Caco-2 (cell line): ENCODE measurements at regions not wholly inside any gene's neighbourhood (a gene's known extent, or its start where the extent isn't known, plus 50 kb on each side); places are given as distances from the start of the nearest gene placed in this dataset.

ENCODE experiments used
- BruUV-seq: library from RNA; stranded (reverse); fragments of 400-500 nt; replicated peaks from 2 replicates; lab custom pipeline; 2021; lab: Mats Ljungman, UMichigan
- CTCF ChIA-PET: fragments of 300-600 bp; sonication (Branson Sonifier 250); formaldehyde crosslinking; loops from one replicate; lab custom pipeline; 2022; ENCODE audit warnings: antibody characterized with exemption; lab: Charles Lee
- POLR2A ChIA-PET: fragments of 300-600 bp; sonication (Branson Sonifier 250); formaldehyde crosslinking; loops from one replicate; lab custom pipeline; 2022; ENCODE audit warnings: antibody characterized with exemption; lab: Charles Lee
- DNase-seq, 2 experiments: peaks; one replicate each; pipeline versions ENCODE4 v3.0.0 to v3.0.0-alpha.2; 2020 to 2022
- H3K27me3 ChIP-seq: replicated peaks from 2 replicates; pipeline ENCODE4 v1.6.0; 2011; ENCODE audit warnings: low read length; ENCODE audit not compliant: control insufficient read depth, insufficient read depth
- H3K36me3 ChIP-seq: 2 replicates; pipeline ENCODE4 v1.5.1; 2011; ENCODE audit warnings: low read length; ENCODE audit not compliant: control insufficient read depth, insufficient read depth
- H3K4me1 ChIP-seq: fragments of 250-450 bp; sonication (Bioruptor Pico); 2 replicates; pipeline ENCODE4 v1.5.1; 2020; ENCODE audit warnings: mild to moderate bottlenecking
- H3K4me3 ChIP-seq: 2 replicates; pipeline ENCODE4 v1.5.1; 2011; ENCODE audit warnings: low read depth, mild to moderate bottlenecking, control low read depth, low read length
- H3K9me3 ChIP-seq: fragments of 250-450 bp; sonication (Bioruptor Pico); 2 replicates; pipeline ENCODE4 v1.5.1; 2020; ENCODE audit warnings: mild to moderate bottlenecking, moderate library complexity
- H3K27ac Mint-ChIP-seq: one replicate; pipeline ENCODE4 v1.8.0; 2022; ENCODE audit warnings: mixed read lengths; ENCODE audit not compliant: unreplicated experiment
- H3K27me3 Mint-ChIP-seq: one replicate; pipeline ENCODE4 v1.8.0; 2022; ENCODE audit warnings: mixed read lengths; ENCODE audit not compliant: insufficient read depth, unreplicated experiment
- H3K36me3 Mint-ChIP-seq: one replicate; pipeline ENCODE4 v1.8.0; 2022; ENCODE audit warnings: mild to moderate bottlenecking, mixed read lengths; ENCODE audit not compliant: insufficient read depth, unreplicated experiment
- H3K4me1 Mint-ChIP-seq: one replicate; pipeline ENCODE4 v1.8.0; 2022; ENCODE audit warnings: low read depth, mixed read lengths; ENCODE audit not compliant: unreplicated experiment
- H3K4me3 Mint-ChIP-seq: one replicate; pipeline ENCODE4 v1.8.0; 2022; ENCODE audit warnings: mild to moderate bottlenecking, moderate library complexity, mixed read lengths; ENCODE audit not compliant: unreplicated experiment
- H3K9me3 Mint-ChIP-seq: one replicate; pipeline ENCODE4 v1.8.0; 2022; ENCODE audit warnings: mixed read lengths; ENCODE audit not compliant: unreplicated experiment
- CTCF ChIP-seq, 2 experiments: fragments of 200-600 bp in 1 of 2; IDR thresholded peaks; 1 replicate in 1 of 2; 2 replicates in 1 of 2; pipeline versions ENCODE4 v1.5.1 to v1.8.0; 2011 to 2022; ENCODE audit warnings: antibody characterized with exemption in 1 of 2, control low read depth in 1 of 2, inconsistent platforms in 1 of 2, low read depth in 1 of 2, low read length in 1 of 2, mild to moderate bottlenecking in 1 of 2, moderate library complexity in 1 of 2; ENCODE audit not compliant: insufficient read depth in 1 of 2, severe bottlenecking in 1 of 2, unreplicated experiment in 1 of 2
- intact Hi-C: fragments of 100-400 bp; cut with micrococcal nuclease; formaldehyde crosslinking; loops from one replicate; pipeline ENCODE4 v1.10.0; 2022; ENCODE audit not compliant: unreplicated experiment

DNA sequence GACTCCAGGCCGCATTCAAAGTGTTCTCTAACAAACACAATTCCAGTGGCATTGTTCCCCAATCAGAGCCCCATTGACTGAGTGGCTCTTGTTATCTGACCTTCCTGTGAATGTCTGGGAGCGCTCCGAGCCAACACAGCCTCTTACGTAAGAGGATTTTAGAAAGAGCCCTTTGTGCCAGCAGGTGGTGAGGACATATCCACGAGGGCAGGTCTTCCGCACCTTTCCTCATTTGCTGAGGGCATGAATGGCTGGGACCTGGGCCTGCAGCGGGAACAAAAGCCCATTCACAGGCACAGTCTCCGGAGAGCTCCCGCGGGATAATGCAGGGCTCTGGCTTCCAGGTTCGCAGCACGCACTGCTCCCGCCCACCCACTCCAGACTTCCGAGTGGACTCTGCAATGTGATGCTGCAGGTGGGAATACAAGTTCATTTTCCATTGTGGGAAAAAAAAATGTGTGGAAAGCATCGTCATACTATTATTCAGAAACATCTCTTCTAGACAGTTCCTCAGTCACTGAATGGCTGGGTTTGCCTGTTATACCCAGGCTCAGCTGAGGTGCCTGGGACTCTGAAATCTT is 295.0 kb upstream of the IGFBP3 start:
- TF ChIP-seq CTCF (IDR thresholded peaks at IDR 0.05; ENCODE audit: insufficient read depth in 1 of 2, low read depth in 1 of 2, low read length in 1 of 2, severe bottlenecking in 1 of 2, unreplicated experiment in 1 of 2): no peak
- BruUV-seq: no TSS peak
- H3K4me3 ChIP-seq: no peak overlapping the region
- Mint-ChIP-seq H3K9me3 (peaks cover 14% of the 10 kb centered on the region), H3K27me3 (no peaks in the 10 kb centered on the region), H3K36me3 (no peaks in the 10 kb centered on the region), H3K4me3 (no peak overlapping the region), H3K27ac (no peak overlapping the region), H3K4me1 (peaks cover 15% of the 10 kb centered on the region)
- POLR2A ChIA-PET: no interaction called here
- intact Hi-C loops: no loop called here
- H3K27me3 ChIP-seq: no peaks in the 10 kb centered on the region
- H3K4me1 ChIP-seq: 0 out of 2 replicates have a peak, but pooled peaks cover 6% of the 10 kb centered on the region
- no peak for DNase-seq
- 0 out of 2 replicates have a peak, but pooled peaks cover 3% of the 10 kb centered on the region for H3K9me3 ChIP-seq
- CTCF ChIA-PET: no interaction called here
- no peaks in the 10 kb centered on the region for H3K36me3 ChIP-seq

GRCh38 chr7:46214526-46214925 is 293.5 kb upstream of the IGFBP3 start:
- Mint-ChIP-seq H3K27ac (no peak overlapping the region), H3K27me3 (no peaks in the 10 kb centered on the region), H3K9me3 (peaks cover 14% of the 10 kb centered on the region), H3K36me3 (no peaks in the 10 kb centered on the region), H3K4me1 (peaks cover 15% of the 10 kb centered on the region), H3K4me3 (no peak overlapping the region)
- no TSS peak for BruUV-seq
- ChIA-PET CTCF (no interaction called here), POLR2A (no interaction called here)
- H3K9me3 ChIP-seq: 0 out of 2 replicates have a peak, but pooled peaks cover 3% of the 10 kb centered on the region
- no peaks in the 10 kb centered on the region for H3K27me3 ChIP-seq
- DNase-seq: no peak
- TF ChIP-seq CTCF (IDR thresholded peaks at IDR 0.05; ENCODE audit: insufficient read depth in 1 of 2, low read depth in 1 of 2, low read length in 1 of 2, severe bottlenecking in 1 of 2, unreplicated experiment in 1 of 2): no peak
- no peaks in the 10 kb centered on the region for H3K36me3 ChIP-seq
- H3K4me1 ChIP-seq: 0 out of 2 replicates have a peak, but pooled peaks cover 6% of the 10 kb centered on the region
- no peak overlapping the region for H3K4me3 ChIP-seq
- intact Hi-C loops: no loop called here

GRCh38 chr7:46213154-46213537 is 292.1 kb upstream of the IGFBP3 start:
- H3K27me3 Mint-ChIP-seq: no peaks in the 10 kb centered on the region
- Histone ChIP-seq H3K9me3 (no peaks in the 10 kb centered on the region), H3K4me3 (no peak overlapping the region), H3K4me1 (0 out of 2 replicates have a peak, but pooled peaks cover 6% of the 10 kb centered on the region), H3K27me3 (no peaks in the 10 kb centered on the region), H3K36me3 (no peaks in the 10 kb centered on the region)
- DNase-seq: no peak
- H3K36me3 Mint-ChIP-seq: no peaks in the 10 kb centered on the region
- TF ChIP-seq CTCF (IDR thresholded peaks at IDR 0.05; ENCODE audit: insufficient read depth in 1 of 2, low read depth in 1 of 2, low read length in 1 of 2, severe bottlenecking in 1 of 2, unreplicated experiment in 1 of 2): no peak
- peaks cover 14% of the 10 kb centered on the region for H3K9me3 Mint-ChIP-seq
- peaks cover 15% of the 10 kb centered on the region for H3K4me1 Mint-ChIP-seq
- CTCF ChIA-PET: no interaction called here
- intact Hi-C loops: no loop called here
- no TSS peak for BruUV-seq
- no peak overlapping the region for H3K27ac Mint-ChIP-seq
- H3K4me3 Mint-ChIP-seq: no peak overlapping the region
- POLR2A ChIA-PET: no interaction called here
